ENCODE measurements at regions not wholly inside any gene's neighbourhood (a gene's known extent, or its start where the extent isn't known, plus 50 kb on each side); places are given as distances from the start of the nearest gene placed in this dataset.

- Mint-ChIP-seq H3K9me3 (ENCODE audit: low read depth, unreplicated experiment) (no peaks in the 10 kb centered on the region), H3K4me3 (ENCODE audit: low read depth, unreplicated experiment) (no peak overlapping the region), H3K27ac (ENCODE audit: unreplicated experiment) (no peak overlapping the region), H3K36me3 (ENCODE audit: insufficient read depth, unreplicated experiment) (no peaks in the 10 kb centered on the region), H3K4me1 (ENCODE audit: low read depth, unreplicated experiment) (no peaks in the 10 kb centered on the region), H3K27me3 (ENCODE audit: unreplicated experiment) (no peaks in the 10 kb centered on the region)
- CTCF ChIA-PET = no interaction called here
- no TSS peak for BruUV-seq (replicated peaks)
- intact Hi-C loops (cut with micrococcal nuclease; ENCODE audit: unreplicated experiment) = no loop called here
- DNase-seq = no peak
- no peak for TF ChIP-seq CTCF (IDR thresholded peaks at IDR 0.05; ENCODE audit: unreplicated experiment)
These were observed 313.0 kb upstream of the DEFB112 start for GRCh38 chr6:50362706-50363105.

- DNase-seq = no peak
- no peaks in the 10 kb centered on the region for H3K9me3 Mint-ChIP-seq (ENCODE audit: low read depth, unreplicated experiment)
- H3K36me3 Mint-ChIP-seq (ENCODE audit: insufficient read depth, unreplicated experiment) = no peaks in the 10 kb centered on the region
- TF ChIP-seq CTCF (IDR thresholded peaks at IDR 0.05; ENCODE audit: unreplicated experiment) = no peak
- H3K4me1 Mint-ChIP-seq (ENCODE audit: low read depth, unreplicated experiment) = no peaks in the 10 kb centered on the region
- intact Hi-C loops (cut with micrococcal nuclease; ENCODE audit: unreplicated experiment) = loop anchor here (10.0 kb wide), 1 partner anchor 235 kb away; no protein-coding TSS in a partner anchor
- H3K27me3 Mint-ChIP-seq (ENCODE audit: unreplicated experiment) = no peaks in the 10 kb centered on the region
- H3K27ac Mint-ChIP-seq (ENCODE audit: unreplicated experiment) = no peak overlapping the region
- CTCF ChIA-PET = no interaction called here
- BruUV-seq (replicated peaks) = no TSS peak
- H3K4me3 Mint-ChIP-seq (ENCODE audit: low read depth, unreplicated experiment) = no peak overlapping the region
These were observed 320.3 kb upstream of the DEFB112 start for GRCh38 chr6:50369996-50370395.

DNA sequence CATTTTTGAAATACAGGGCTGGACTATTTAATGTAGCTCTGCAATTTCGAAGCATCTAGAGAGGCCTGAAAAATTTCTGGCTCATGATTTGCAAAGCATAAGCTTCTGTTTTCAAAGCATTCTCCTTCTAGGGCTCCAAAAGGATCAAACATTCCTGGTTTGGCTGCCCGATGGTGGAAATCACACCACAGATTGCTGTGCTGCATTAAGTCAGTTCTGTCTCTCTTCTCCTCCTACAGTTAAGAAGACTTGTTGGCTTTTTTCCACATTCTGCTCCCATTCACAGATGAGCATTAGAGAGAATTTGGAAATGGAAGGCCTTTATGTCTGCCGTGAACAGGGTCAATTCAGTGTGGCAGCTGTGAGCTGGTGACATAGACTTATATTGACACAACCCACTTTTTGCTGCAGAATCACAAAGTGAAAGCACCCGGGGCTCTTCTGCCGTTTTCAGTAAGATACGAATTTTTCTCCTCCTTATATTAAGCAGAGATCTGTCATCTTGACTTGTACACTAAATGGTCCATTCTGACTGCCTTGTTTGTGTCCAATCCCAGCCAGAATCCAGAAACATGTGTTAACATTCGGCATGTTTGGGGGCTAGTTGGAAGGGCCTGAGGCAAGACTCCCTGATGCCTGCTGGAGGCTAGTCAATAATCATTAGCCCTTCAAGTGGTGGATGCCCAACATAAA lies 330.8 kb upstream of the DEFB112 start:
- no TSS peak for BruUV-seq (replicated peaks)

GRCh38 chr6:50381099-50381415 lies 331.3 kb upstream of the DEFB112 start:
- Mint-ChIP-seq H3K4me1 (ENCODE audit: low read depth, unreplicated experiment) (no peaks in the 10 kb centered on the region), H3K4me3 (ENCODE audit: low read depth, unreplicated experiment) (peak overlapping the region; percentile 60), H3K36me3 (ENCODE audit: insufficient read depth, unreplicated experiment) (no peaks in the 10 kb centered on the region), H3K27ac (ENCODE audit: unreplicated experiment) (no peak overlapping the region), H3K27me3 (ENCODE audit: unreplicated experiment) (no peaks in the 10 kb centered on the region), H3K9me3 (ENCODE audit: low read depth, unreplicated experiment) (no peaks in the 10 kb centered on the region)
- TF ChIP-seq CTCF (IDR thresholded peaks at IDR 0.05; ENCODE audit: unreplicated experiment) = peak; percentile 37
- CTCF ChIA-PET = interaction anchor here (0.8 kb wide), 1 partner anchor 581 kb away, joined by 3 read pairs; no protein-coding TSS in a partner anchor
- DNase-seq = peak; percentile 29
- no TSS peak for BruUV-seq (replicated peaks)
- intact Hi-C loops (cut with micrococcal nuclease; ENCODE audit: unreplicated experiment) = no loop called here

More for the DNA sequence above, 330.8 kb upstream of the DEFB112 start:
- Mint-ChIP-seq H3K4me3 (ENCODE audit: low read depth, unreplicated experiment) (peak overlapping the region; percentile 60), H3K9me3 (ENCODE audit: low read depth, unreplicated experiment) (no peaks in the 10 kb centered on the region), H3K36me3 (ENCODE audit: insufficient read depth, unreplicated experiment) (no peaks in the 10 kb centered on the region), H3K27ac (ENCODE audit: unreplicated experiment) (no peak overlapping the region), H3K27me3 (ENCODE audit: unreplicated experiment) (no peaks in the 10 kb centered on the region), H3K4me1 (ENCODE audit: low read depth, unreplicated experiment) (no peaks in the 10 kb centered on the region)
- DNase-seq = no peak
- CTCF ChIA-PET = interaction anchor here (0.8 kb wide), 1 partner anchor 581 kb away, joined by 3 read pairs; no protein-coding TSS in a partner anchor
- intact Hi-C loops (cut with micrococcal nuclease; ENCODE audit: unreplicated experiment) = no loop called here
- TF ChIP-seq CTCF (IDR thresholded peaks at IDR 0.05; ENCODE audit: unreplicated experiment) = no peak
